Hepatocyte (in vitro differentiated cells): ENCODE measurements at regions not wholly inside any gene's neighbourhood (a gene's known extent, or its start where the extent isn't known, plus 50 kb on each side); places are given as distances from the start of the nearest gene placed in this dataset.

Experiments used
- DNase-seq: peaks from one replicate; pipeline ENCODE4 v3.0.0-alpha.2; 2016; ENCODE audit warnings: low spot score
- H2AFZ ChIP-seq: fragments of 200-600 bp; sonication (generic); 2 replicates; pipeline ENCODE4 v1.6.0; 2016; ENCODE audit warnings: antibody characterized with exemption, mild to moderate bottlenecking
- H3K27ac ChIP-seq: fragments of 200-600 bp; sonication (generic); 2 replicates; pipeline ENCODE4 v1.5.1; 2016; ENCODE audit warnings: mild to moderate bottlenecking
- H3K27me3 ChIP-seq: fragments of 200-600 bp; sonication (generic); 2 replicates; pipeline ENCODE4 v1.6.1; 2016
- H3K36me3 ChIP-seq: fragments of 200-600 bp; sonication (generic); replicated peaks from 2 replicates; pipeline ENCODE4 v1.5.1; 2016; ENCODE audit warnings: low read depth; ENCODE audit not compliant: insufficient read depth
- H3K4me1 ChIP-seq: fragments of 200-600 bp; sonication (generic); 2 replicates; pipeline ENCODE4 v1.5.1; 2016; ENCODE audit warnings: mild to moderate bottlenecking, moderate library complexity; ENCODE audit not compliant: insufficient read depth
- H3K4me2 ChIP-seq: fragments of 200-600 bp; sonication (generic); 2 replicates; pipeline ENCODE4 v1.6.0; 2016
- H3K4me3 ChIP-seq: fragments of 200-600 bp; sonication (generic); 2 replicates; pipeline ENCODE4 v1.5.1; 2016; ENCODE audit warnings: mild to moderate bottlenecking
- H3K79me2 ChIP-seq: fragments of 200-600 bp; sonication (generic); 2 replicates; pipeline ENCODE4 v1.6.0; 2017; ENCODE audit warnings: mild to moderate bottlenecking
- H3K9me2 ChIP-seq: fragments of 200-600 bp; sonication (generic); replicated peaks from 2 replicates; pipeline ENCODE4 v1.6.0; 2017; ENCODE audit warnings: mild to moderate bottlenecking; ENCODE audit not compliant: insufficient read depth
- H3K9me3 ChIP-seq: fragments of 200-600 bp; sonication (generic); 2 replicates; pipeline ENCODE4 v1.5.1; 2016; ENCODE audit warnings: low read depth, mild to moderate bottlenecking
- H4K20me1 ChIP-seq: fragments of 200-600 bp; sonication (generic); 2 replicates; pipeline ENCODE4 v1.6.0; 2016; ENCODE audit warnings: mild to moderate bottlenecking; ENCODE audit not compliant: insufficient read depth, poor library complexity, severe bottlenecking
- CTCF ChIP-seq: fragments of 200-600 bp; sonication (generic); IDR thresholded peaks from 2 replicates; pipeline ENCODE4 v1.5.1; 2016; ENCODE audit warnings: antibody characterized with exemption, mild to moderate bottlenecking; ENCODE audit not compliant: poor library complexity
- EZH2 ChIP-seq: fragments of 200-600 bp; sonication (generic); IDR thresholded peaks from 2 replicates; pipeline ENCODE4 v1.6.1; 2016; ENCODE audit warnings: antibody characterized with exemption, mild to moderate bottlenecking, borderline replicate concordance
- EZH2phosphoT487 ChIP-seq: fragments of 200-600 bp; sonication (generic); IDR thresholded peaks from one replicate; pipeline ENCODE4 v1.6.1; 2018; ENCODE audit warnings: antibody characterized with exemption, mild to moderate bottlenecking, low read depth, moderate library complexity; ENCODE audit not compliant: unreplicated experiment, severe bottlenecking
- WGBS: methylation state at CpG from one replicate; pipeline ENCODE4 v1.1.6; 2016; ENCODE audit warnings: low lambda C conversion rate; ENCODE audit errors: missing lambda C conversion rate; 5-methylcytosine and 5-hydroxymethylcytosine counted together

GRCh38 chr9:28720746-28721145 lies 1147.5 kb upstream of the C9orf72 start:
- H3K27me3 ChIP-seq = no peaks in the 10 kb centered on the region
- no peaks in the 10 kb centered on the region for H3K36me3 ChIP-seq
- H3K4me1 ChIP-seq = no peaks in the 10 kb centered on the region
- TF ChIP-seq CTCF (no peak), EZH2phosphoT487 (no peak), EZH2 (no peak)
- no peak for DNase-seq
- H4K20me1 ChIP-seq = no peaks in the 10 kb centered on the region
- no peaks in the 10 kb centered on the region for H3K79me2 ChIP-seq
- no peak overlapping the region for H3K4me3 ChIP-seq
- no peak overlapping the region for H3K27ac ChIP-seq
- no peak overlapping the region for H2AFZ ChIP-seq
- H3K9me3 ChIP-seq = no peaks in the 10 kb centered on the region
- WGBS = 100% methylated on average over 1 of the region's 1 CpG
- no peaks in the 10 kb centered on the region for H3K9me2 ChIP-seq
- H3K4me2 ChIP-seq = no peak overlapping the region

GRCh38 chr9:28730111-28730510 lies 1156.8 kb upstream of the C9orf72 start:
- no peak for TF ChIP-seq EZH2
- no peak for TF ChIP-seq CTCF
- TF ChIP-seq EZH2phosphoT487 = no peak
- H4K20me1 ChIP-seq = no peaks in the 10 kb centered on the region
- no peaks in the 10 kb centered on the region for H3K79me2 ChIP-seq
- WGBS = 21% methylated on average over 2 of the region's 2 CpGs
- no peaks in the 10 kb centered on the region for H3K9me3 ChIP-seq
- H3K4me2 ChIP-seq = no peak overlapping the region
- H3K36me3 ChIP-seq = no peaks in the 10 kb centered on the region
- no peaks in the 10 kb centered on the region for H3K27me3 ChIP-seq
- H3K9me2 ChIP-seq = no peaks in the 10 kb centered on the region
- no peak for DNase-seq
- H3K27ac ChIP-seq = no peak overlapping the region
- H3K4me1 ChIP-seq = no peaks in the 10 kb centered on the region
- H3K4me3 ChIP-seq = no peak overlapping the region
- no peak overlapping the region for H2AFZ ChIP-seq

GRCh38 chr9:28735738-28736342 lies 1162.6 kb upstream of the C9orf72 start:
- Histone ChIP-seq H4K20me1 (no peaks in the 10 kb centered on the region), H3K9me2 (no peaks in the 10 kb centered on the region), H3K4me1 (no peaks in the 10 kb centered on the region), H2AFZ (no peak overlapping the region), H3K27ac (no peak overlapping the region), H3K36me3 (no peaks in the 10 kb centered on the region), H3K4me2 (no peak overlapping the region), H3K4me3 (no peak overlapping the region), H3K27me3 (no peaks in the 10 kb centered on the region), H3K9me3 (no peaks in the 10 kb centered on the region), H3K79me2 (no peaks in the 10 kb centered on the region)
- TF ChIP-seq CTCF (no peak), EZH2phosphoT487 (no peak), EZH2 (no peak)
- no peak for DNase-seq
- 79% methylated on average over 1 of the region's 1 CpG for WGBS

GRCh38 chr9:28741459-28741858 lies 1168.2 kb upstream of the C9orf72 start:
- Histone ChIP-seq H3K4me1 (no peaks in the 10 kb centered on the region), H2AFZ (no peak overlapping the region), H3K9me2 (no peaks in the 10 kb centered on the region), H3K4me3 (no peak overlapping the region), H3K27me3 (no peaks in the 10 kb centered on the region), H3K36me3 (no peaks in the 10 kb centered on the region), H3K27ac (no peak overlapping the region), H3K9me3 (no peaks in the 10 kb centered on the region), H4K20me1 (no peaks in the 10 kb centered on the region), H3K79me2 (no peaks in the 10 kb centered on the region), H3K4me2 (no peak overlapping the region)
- 97% methylated on average over 4 of the region's 4 CpGs for WGBS
- no peak for DNase-seq
- no peak for TF ChIP-seq EZH2
- TF ChIP-seq EZH2phosphoT487 = no peak
- no peak for TF ChIP-seq CTCF
